ENCODE measurements at regions not wholly inside any gene's neighbourhood (a gene's known extent, or its start where the extent isn't known, plus 50 kb on each side); places are given as distances from the start of the nearest gene placed in this dataset.

DNA sequence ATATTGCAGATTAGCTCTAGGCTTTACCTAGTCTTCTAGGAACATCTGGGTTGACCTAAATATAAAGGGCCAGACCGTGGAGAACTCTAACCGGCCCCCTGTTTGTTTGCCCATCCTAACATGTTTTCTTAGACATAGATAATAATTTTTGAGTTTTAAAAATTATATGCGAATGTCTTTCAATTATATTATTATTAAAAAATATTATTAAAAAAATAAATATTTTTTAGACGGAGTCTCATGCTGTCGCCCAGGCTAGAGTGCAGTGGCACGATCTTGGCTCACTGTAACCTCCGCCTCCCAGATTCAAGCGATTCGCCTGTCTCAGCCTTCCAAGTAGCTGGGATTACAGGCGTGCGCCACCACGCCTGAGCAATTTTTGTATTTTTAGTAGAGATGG lies 318.5 kb downstream of the INHBA start:
- TF ChIP-seq GATA2 (IDR thresholded peaks at IDR 0.05; ENCODE audit: low read depth, low read length) (no peak), GATA3 (IDR thresholded peaks at IDR 0.05; ENCODE audit: low read depth, low read length) (no peak)
